ENCODE measurements at regions not wholly inside any gene's neighbourhood (a gene's known extent, or its start where the extent isn't known, plus 50 kb on each side); places are given as distances from the start of the nearest gene placed in this dataset.
"Not testable (repeated sequence)": the region's sequence is repeated elsewhere in the genome, so short reads cannot be mapped to it uniquely, and the experiment has no call there.

DNA sequence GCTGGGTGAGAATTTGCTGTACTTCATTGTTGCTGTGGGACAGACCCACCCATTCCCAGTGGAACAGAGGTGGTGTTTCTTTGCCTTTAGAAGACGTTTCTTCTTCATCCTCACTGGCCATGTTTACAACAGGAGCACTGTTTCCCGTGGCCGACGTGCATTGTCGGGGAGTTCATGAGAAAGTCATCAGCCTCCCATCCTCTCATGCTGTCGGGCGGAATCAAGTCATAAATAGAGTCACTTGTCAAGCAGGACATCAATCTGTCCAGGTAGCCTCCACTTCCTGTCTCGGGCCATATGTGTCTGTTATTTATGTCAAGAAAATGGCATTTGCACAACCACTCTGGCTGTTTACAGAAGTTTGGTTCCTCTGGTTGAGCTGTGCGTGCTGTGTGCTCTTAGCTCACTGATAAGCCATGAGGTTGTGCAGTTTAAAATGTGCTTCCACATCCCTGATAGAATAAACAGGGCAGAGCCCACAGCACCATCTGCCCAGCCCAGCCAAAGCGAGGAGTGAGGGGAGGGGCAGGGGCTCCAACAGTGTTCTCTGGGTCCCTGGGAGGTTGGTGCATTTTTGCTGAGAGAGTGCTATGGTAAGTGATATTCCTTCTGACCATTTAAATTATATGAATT, 401.9 kb upstream of the IRX2 start:
- TF ChIP-seq EP300 (IDR thresholded peaks at IDR 0.05; ENCODE audit: low read depth) (no peak), POLR2AphosphoS5 (IDR thresholded peaks at IDR 0.05) (no peak)
- no peaks in the 10 kb centered on the region for H3K9me3 ChIP-seq
- H3K27ac ChIP-seq = no peak overlapping the region
- no peaks in the 10 kb centered on the region for H3K36me3 ChIP-seq
- 25% methylated on average over 10 of the region's 10 CpGs; no CpG with 5 or more reads in 1 of the 2 donors for WGBS, 2 donors (ENCODE audit: low coverage in 1 of 2)
- in situ Hi-C loops (cut with MboI; ENCODE audit: low pct_ligation_motif_present in 1 of 4, low pct_unique_long_range_greater_than_20kb in 1 of 4, low sequenced_read_pairs in 3 of 4) (no loop called here), intact Hi-C loops (cut with DNase I; ENCODE audit: low total_unique reads) (no loop called here)
- DNase-seq = no peak
- no peak overlapping the region for H3K4me3 ChIP-seq
- H3K27me3 ChIP-seq = no peaks in the 10 kb centered on the region
- no peaks in the 10 kb centered on the region for H3K4me1 ChIP-seq

DNA sequence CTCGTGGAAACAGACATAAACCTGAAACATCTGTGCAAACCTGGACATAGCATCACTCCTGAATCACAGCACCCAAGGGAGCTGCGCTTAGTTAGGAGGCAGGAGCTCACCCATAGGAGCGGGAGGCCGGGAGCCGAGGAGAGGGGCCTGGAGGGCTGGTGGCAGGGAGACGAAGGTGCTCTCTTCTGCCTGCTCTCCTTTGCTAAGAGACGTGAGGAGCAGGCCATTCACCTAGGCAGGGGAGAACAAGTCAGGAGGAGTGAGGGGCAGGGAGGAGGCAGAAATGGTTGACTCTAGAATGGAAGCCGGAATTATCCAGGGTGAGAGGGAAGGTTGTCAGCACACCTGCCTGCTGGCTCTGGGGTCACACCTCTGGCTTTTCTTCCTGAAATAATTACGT, 398.4 kb upstream of the IRX2 start:
- Histone ChIP-seq H3K4me3 (no peak overlapping the region), H3K36me3 (no peaks in the 10 kb centered on the region), H3K9me3 (no peaks in the 10 kb centered on the region), H3K27ac (no peak overlapping the region), H3K4me1 (no peaks in the 10 kb centered on the region), H3K27me3 (no peaks in the 10 kb centered on the region)
- in situ Hi-C loops (cut with MboI; ENCODE audit: low pct_ligation_motif_present in 1 of 4, low pct_unique_long_range_greater_than_20kb in 1 of 4, low sequenced_read_pairs in 3 of 4) (no loop called here), intact Hi-C loops (cut with DNase I; ENCODE audit: low total_unique reads) (no loop called here)
- DNase-seq = no peak
- 77 to 100% methylated on average over 1 to 9 of the region's 9 CpGs for WGBS, 2 donors (ENCODE audit: low coverage in 1 of 2)
- TF ChIP-seq POLR2A (IDR thresholded peaks at IDR 0.05) (no peak), POLR2AphosphoS5 (IDR thresholded peaks at IDR 0.05) (no peak), EP300 (IDR thresholded peaks at IDR 0.05; ENCODE audit: low read depth) (no peak)
- TF ChIP-seq, protein P1, sequence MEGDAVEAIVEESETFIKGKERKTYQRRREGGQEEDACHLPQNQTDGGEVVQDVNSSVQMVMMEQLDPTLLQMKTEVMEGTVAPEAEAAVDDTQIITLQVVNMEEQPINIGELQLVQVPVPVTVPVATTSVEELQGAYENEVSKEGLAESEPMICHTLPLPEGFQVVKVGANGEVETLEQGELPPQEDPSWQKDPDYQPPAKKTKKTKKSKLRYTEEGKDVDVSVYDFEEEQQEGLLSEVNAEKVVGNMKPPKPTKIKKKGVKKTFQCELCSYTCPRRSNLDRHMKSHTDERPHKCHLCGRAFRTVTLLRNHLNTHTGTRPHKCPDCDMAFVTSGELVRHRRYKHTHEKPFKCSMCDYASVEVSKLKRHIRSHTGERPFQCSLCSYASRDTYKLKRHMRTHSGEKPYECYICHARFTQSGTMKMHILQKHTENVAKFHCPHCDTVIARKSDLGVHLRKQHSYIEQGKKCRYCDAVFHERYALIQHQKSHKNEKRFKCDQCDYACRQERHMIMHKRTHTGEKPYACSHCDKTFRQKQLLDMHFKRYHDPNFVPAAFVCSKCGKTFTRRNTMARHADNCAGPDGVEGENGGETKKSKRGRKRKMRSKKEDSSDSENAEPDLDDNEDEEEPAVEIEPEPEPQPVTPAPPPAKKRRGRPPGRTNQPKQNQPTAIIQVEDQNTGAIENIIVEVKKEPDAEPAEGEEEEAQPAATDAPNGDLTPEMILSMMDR (IDR thresholded peaks at IDR 0.05) = no peak

DNA sequence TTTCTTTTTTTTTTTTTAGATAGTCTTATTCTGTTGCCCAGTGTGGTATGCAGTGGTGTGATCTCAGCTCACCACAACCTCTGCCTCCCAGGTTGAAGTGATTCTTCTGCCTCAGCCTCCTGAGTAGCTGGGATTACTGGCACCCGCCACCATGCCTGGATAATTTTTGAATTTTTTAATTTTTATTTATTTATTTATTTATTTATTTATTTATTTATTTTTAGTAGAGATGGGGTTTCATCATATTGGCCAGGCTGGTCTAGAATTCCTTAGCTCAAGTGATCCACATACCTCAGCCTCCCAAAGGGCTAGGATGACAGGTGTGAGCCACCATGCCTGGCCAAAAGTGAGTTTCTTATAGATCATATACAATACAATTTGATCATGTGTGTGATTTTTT, 395.9 kb upstream of the IRX2 start:
- H3K4me1 ChIP-seq; H3K4me3 ChIP-seq; in situ Hi-C loops (cut with MboI; ENCODE audit: low pct_ligation_motif_present in 1 of 4, low pct_unique_long_range_greater_than_20kb in 1 of 4, low sequenced_read_pairs in 3 of 4); H3K9me3 ChIP-seq; H3K27me3 ChIP-seq; H3K27ac ChIP-seq; H3K36me3 ChIP-seq; intact Hi-C loops (cut with DNase I; ENCODE audit: low total_unique reads); DNase-seq: not testable (repeated sequence)
- 73% methylated on average over 1 of the region's 1 CpG; no CpG with 5 or more reads in 1 of the 2 donors for WGBS, 2 donors (ENCODE audit: low coverage in 1 of 2)

DNA sequence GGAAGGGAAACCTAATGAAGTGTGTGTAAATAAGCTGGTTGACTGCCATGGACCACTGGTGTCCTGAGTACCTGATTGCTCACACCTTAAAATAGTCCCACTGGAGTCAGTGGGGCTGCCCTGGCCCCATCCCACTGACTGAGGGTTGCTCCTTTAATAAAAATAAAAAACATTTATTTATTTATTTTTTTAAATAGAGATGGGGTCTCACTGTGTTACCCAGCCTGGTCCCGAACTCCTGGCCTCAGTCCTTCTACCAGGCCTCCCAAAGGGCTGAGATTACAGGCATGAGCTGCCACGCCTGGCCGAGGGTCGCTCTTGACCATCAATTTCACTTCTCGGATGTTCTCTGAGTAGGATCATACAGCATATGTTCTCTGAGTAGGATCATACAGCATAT, 394.2 kb upstream of the IRX2 start:
- no peaks in the 10 kb centered on the region for H3K4me1 ChIP-seq
- no peaks in the 10 kb centered on the region for H3K9me3 ChIP-seq
- no peak for TF ChIP-seq EP300 (IDR thresholded peaks at IDR 0.05; ENCODE audit: low read depth)
- TF ChIP-seq, protein P1 (IDR thresholded peaks at IDR 0.05) = no peak
- intact Hi-C loops (cut with DNase I; ENCODE audit: low total_unique reads) (no loop called here), in situ Hi-C loops (cut with MboI; ENCODE audit: low pct_ligation_motif_present in 1 of 4, low pct_unique_long_range_greater_than_20kb in 1 of 4, low sequenced_read_pairs in 3 of 4) (no loop called here)
- no peaks in the 10 kb centered on the region for H3K36me3 ChIP-seq
- no peak overlapping the region for H3K4me3 ChIP-seq
- no peak for DNase-seq
- no peak overlapping the region for H3K27ac ChIP-seq
- H3K27me3 ChIP-seq = no peaks in the 10 kb centered on the region
- 80 to 91% methylated on average over 2 to 5 of the region's 5 CpGs for WGBS, 2 donors (ENCODE audit: low coverage in 1 of 2)

DNA sequence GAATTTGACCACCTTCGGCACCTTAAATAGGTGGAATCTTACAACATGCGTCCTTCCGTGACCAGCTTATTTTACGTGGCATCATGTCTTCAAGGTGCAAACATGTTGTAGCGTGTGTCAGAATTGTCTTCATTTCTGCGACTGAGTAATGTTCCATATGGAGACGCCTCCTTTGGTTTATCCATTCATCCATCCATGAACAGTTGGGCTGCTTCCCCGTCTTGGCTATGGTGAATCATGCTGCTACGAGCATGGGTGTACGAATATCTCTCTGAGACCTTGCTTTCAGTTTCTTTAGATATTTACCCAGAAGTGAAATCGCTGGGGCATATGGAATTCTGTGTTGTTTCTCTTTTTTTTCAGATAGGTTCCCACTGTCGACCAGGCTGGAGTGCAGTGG, 391.9 kb upstream of the IRX2 start:
- DNase-seq = no peak
- Histone ChIP-seq H3K27me3 (no peaks in the 10 kb centered on the region), H3K4me3 (no peak overlapping the region), H3K9me3 (no peaks in the 10 kb centered on the region), H3K4me1 (no peaks in the 10 kb centered on the region), H3K36me3 (no peaks in the 10 kb centered on the region), H3K27ac (no peak overlapping the region)
- intact Hi-C loops (cut with DNase I; ENCODE audit: low total_unique reads) = no loop called here
- no peak for TF ChIP-seq POLR2AphosphoS5 (IDR thresholded peaks at IDR 0.05)
- no peak for TF ChIP-seq POLR2A (IDR thresholded peaks at IDR 0.05)
- TF ChIP-seq, protein P1 (IDR thresholded peaks at IDR 0.05) = no peak
- TF ChIP-seq EP300 (IDR thresholded peaks at IDR 0.05; ENCODE audit: low read depth) = no peak
- 91 to 92% methylated on average over 11 to 12 of the region's 12 CpGs for WGBS, 2 donors (ENCODE audit: low coverage in 1 of 2)
- in situ Hi-C loops (cut with MboI; ENCODE audit: low pct_ligation_motif_present in 1 of 4, low pct_unique_long_range_greater_than_20kb in 1 of 4, low sequenced_read_pairs in 3 of 4) = no loop called here

All from transverse colon (tissue), 4 donors.